Lung microvascular endothelial cell (primary cell): ENCODE measurements at regions not wholly inside any gene's neighbourhood (a gene's known extent, or its start where the extent isn't known, plus 50 kb on each side); places are given as distances from the start of the nearest gene placed in this dataset.

Experiments used
- DNase-seq, 2 donors: peaks; one replicate each; pipeline versions ENCODE4 v3.0.0 to v3.0.0-alpha.2; 2010; ENCODE audit warnings: low read depth in 2 of 2

- DNase-seq: no peak
These were observed 282.1 kb downstream of the NFIB start for GRCh38 chr9:14031810-14032209.

- peak; percentile 20 to 69 for DNase-seq
These were observed 282.9 kb downstream of the NFIB start for GRCh38 chr9:14031060-14031414.

DNA sequence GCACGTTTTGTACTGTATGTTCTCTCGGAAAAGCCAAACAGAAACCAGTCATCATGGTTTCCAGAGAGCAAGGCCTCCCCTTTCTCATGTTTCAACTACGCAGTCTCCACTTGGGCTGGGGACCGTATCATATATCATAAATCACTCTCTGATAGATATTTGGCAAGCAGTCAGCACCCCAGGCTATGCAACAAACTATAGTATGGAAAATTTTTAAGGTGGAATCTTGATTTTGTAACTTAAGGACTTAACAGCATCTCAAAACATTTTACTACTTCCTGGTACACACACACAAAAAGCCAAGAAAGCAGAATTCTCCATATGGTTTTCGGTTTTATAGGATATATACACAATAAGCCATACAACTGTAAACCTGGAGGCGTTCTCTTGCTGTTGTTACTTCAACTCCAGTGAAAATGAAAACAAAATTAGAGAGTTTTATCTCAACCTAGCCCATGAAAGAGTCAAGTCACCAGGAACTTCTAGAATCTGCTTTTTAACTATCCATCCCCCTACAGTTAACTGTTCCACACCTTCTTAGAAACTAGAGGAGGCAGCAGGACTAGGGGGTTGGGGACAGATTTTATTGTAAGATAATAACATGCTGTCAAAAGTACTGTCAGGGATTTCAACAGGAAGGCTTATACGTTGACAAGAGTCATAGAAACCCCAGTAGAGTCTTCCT, 283.4 kb downstream of the NFIB start:
- DNase-seq: peak; percentile 77 to 91

DNA sequence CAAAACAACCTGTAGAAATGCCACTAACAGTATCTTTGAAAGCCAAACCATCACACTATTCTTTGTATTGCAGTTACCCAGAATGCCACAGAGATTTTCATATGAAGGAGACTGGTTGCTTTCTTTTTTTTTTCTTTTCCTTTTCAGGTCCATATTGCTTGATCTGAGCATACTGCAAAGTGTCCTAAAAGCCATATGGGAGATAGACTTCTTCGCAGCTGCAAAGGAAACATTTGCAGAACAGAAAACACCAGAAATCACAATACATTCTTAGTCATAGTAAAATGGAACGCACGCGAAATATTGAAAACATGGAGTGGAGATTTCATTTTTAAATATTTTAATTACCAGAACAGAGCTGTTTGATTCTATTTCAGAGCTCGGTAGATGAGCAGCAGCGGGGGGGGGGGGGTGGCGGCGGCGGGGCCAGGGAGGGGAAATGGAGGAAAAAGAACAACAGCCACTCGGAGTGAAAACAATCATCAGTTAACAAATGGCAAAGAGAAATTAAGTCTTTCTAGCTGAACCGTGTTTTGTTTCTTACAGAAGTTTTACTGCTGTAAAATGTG, 284.1 kb downstream of the NFIB start:
- peak; percentile 6 to 37 for DNase-seq

DNA sequence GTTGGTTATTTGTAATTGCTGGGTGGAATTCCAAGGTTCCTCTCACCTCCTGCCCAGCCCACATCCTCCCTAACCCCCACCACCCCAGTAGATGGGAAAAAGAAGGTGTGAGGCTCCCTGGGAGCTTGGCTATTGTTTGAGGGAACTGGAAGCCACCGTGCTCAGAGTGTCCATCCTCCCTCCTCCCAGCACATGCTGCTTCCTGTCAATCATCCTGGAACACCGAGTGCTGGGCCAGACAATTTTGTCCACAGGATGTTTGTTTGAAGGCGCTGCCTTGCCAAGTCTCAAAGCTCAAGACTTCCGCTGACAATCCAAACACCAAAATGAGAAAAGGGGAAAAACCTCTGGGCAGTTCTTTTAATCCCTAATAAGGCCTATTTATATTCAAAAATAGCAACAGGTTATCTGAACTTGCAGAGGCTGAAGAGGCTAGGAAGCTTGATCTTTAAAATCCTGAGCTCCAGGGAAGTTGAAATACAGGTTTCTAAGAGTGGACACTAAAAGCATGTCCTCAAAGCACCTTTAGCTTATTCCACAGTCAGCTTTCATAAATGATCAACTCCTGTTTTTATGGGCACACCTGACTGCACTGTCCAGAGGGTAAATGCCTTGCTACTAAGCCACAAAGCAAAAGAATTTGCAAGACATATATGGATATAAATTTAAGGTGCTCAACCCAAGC, 286.7 kb downstream of the NFIB start:
- DNase-seq: peak; percentile 30 to 92

DNA sequence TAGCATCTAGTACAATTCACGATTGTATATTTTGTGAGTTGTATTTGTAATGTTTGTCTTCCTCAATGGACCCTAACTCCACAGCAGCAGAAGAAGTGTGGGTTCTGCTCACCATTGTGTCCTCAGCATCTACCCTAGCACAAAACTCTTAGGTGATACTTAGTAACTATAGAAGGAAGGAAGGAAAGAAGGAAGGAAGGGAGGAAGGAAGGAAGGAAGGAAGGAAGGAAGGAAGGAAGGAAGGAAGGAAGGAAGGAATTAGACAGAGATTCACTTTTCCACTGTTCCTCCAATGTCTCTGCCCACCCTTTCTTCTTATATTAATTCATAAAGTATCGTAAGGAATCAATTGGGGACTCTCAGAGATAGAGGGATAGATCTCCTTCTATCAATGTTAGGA, 288.2 kb downstream of the NFIB start:
- no peak for DNase-seq

DNA sequence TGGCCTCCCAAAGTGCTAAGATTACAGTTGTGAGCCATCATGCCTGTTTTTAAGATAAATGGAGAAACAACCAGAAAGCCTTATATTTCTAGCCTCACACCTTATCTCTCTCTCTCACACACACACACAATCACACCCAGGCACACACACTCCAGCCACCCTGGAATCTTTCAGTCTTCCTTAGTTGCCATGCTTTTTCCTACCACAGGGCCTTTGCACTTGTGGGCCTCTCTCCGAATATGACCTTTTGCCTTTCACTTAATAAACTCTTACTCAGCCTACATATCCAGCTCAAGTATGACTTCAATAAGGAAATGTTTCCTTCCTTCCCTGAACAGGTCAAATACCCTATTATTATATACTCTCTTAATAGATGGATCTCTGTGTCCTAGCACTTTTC, 290.7 kb downstream of the NFIB start:
- DNase-seq: no peak

DNA sequence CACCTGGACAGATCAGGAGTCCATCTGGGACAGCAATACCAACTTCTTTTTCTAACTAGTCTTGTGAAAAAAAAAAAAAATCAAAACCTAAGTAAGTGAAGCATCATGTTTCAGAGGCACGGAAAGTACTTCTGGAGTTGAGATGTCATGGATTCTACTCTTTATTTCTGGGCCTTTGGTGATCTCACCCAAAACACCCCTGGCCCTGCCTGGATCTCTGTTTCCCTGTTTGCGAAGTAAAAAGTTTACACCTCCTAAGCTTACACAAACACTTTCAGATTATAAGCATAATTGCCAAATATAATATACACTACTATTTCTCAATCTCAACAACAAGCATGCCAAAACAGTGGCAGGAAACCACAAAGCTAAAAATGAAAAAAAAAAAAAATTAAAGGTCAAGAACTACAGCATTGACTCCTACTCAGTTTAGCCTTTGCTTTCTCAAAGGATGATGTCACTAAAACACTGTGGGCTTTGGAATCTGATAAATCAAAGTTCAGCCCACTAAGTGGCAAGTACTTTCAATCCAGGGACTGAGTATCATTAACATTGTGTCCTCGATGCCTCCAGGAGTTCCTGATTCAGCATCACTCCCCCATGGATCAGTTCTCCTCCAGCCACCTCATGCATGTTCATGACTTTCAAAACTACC, 291.9 kb downstream of the NFIB start:
- peak in 1 of 2 donors; percentile 63 for DNase-seq

- peak; percentile 18 to 85 for DNase-seq
These were observed 295.9 kb downstream of the NFIB start for GRCh38 chr9:14018081-14018480.

- DNase-seq: no peak
These were observed 299.2 kb downstream of the NFIB start for GRCh38 chr9:14014744-14015143.

- DNase-seq: no peak
These were observed 299.7 kb downstream of the NFIB start for GRCh38 chr9:14014218-14014617.

GRCh38 chr9:14011799-14012560, 302.0 kb downstream of the NFIB start:
- DNase-seq: no peak

- DNase-seq: no peak
These were observed 306.7 kb downstream of the NFIB start for GRCh38 chr9:14007190-14007769.

DNA sequence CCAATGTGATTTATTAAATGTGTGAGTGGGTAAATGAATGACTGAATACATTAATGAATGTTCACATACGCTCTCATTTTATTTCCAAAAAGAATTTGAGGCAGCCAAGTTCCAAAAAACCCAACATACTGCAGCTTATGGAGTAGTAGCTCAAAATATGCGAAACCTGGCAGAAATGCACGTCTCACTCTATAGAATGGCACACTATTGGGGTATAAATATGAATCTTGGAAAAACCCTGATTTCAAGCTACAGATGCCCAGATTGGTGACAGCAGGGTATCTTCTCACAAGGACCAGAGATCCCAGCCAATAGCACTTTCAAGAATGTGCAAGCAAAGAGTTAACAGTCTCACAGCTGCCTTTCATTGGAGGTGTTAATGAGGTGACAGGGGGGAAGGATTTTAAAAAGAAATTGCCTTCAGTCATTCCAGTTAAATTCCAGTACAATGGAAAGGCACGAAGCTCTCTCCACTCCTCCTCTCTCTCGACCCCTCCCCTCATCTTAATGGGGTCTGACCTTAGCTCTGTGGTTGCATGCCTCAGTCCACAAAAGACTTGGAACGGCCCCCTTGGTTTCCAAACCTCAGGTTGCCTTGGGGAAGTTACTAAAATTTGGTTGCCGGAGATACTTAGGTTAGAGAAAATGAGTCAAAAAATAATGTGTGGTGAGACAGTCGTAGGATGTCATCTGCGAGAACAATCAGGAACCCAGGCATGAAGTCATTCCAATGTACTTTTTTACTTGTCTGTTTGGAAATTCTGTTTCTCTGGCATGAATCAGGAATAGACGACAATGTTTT, 307.4 kb downstream of the NFIB start:
- DNase-seq: no peak

GRCh38 chr9:14004110-14004509, 309.8 kb downstream of the NFIB start:
- no peak for DNase-seq

DNA sequence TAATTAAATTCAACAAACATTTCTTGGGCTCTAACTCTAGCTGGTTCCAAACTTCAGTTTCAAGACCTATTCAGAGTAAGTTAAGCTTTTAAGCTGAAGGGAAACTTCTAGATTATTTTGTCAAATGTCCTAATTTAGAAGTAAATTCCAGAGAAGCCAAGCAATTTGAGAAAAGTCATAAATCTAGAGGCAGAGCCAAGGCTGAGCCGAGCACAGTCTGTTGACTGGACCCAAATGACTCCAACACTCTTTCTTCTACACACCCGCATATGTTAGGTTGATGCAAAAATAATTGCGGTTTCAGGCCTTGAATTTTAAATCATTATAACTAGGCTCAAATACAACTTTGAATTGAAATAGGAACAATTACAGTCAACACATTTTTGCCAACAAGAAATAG, 319.7 kb downstream of the NFIB start:
- no peak for DNase-seq

GRCh38 chr9:13993632-13994185, 320.2 kb downstream of the NFIB start:
- DNase-seq: peak in 1 of 2 donors; percentile 93

DNA sequence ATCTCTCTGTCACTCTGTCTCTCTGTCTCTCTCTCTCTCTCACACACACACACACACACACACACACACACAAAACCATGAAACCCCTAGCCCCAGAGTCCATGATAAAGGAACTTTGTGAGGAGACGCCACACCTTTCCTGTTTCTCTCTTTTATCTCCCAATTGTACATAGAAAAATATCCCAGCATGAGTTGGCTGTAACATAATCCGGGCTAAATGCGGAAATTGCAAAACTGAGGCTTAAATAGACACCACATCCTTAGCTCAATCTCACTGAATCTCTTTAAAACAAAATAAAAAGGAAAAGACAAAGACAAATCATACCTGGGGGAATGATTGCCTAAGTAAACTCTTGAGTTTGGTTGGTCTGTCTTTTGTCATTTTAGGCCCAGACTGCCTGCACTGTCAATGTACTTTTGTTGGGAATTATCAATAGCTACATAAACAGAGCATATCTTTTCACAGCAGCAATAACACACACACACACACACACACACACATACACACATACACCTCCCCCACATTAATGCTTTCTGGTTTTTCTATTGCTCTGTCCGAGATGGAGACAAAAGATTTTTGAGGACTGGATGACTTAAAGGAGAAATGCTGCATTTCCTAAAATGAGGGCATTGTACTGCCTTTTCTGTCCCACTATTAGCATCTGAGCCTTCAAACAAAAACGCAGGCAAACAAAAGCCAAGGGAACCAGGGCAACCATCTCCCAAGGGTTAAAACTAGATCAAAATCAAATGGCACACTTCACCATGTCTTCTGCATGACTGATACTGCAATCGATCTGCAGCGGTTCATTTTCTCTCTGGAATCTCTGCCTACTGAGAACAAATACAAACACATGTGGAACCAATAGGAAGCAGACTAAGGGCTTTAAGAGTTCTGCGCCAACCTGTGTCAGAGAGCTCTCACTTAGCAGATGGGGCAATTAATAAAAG, 321.5 kb downstream of the NFIB start:
- DNase-seq: peak; percentile 14 to 56

- no peak for DNase-seq
These were observed 322.5 kb downstream of the NFIB start for GRCh38 chr9:13991395-13991794.
